Neuronal stem cell (in vitro differentiated cells): ENCODE measurements at regions not wholly inside any gene's neighbourhood (a gene's known extent, or its start where the extent isn't known, plus 50 kb on each side); places are given as distances from the start of the nearest gene placed in this dataset.

Experiments
- DNase-seq: peaks from one replicate; pipeline ENCODE4 v3.0.0-alpha.2; 2013; ENCODE audit warnings: low spot score
- H2AFZ ChIP-seq: one replicate; pipeline ENCODE4 v1.6.1; 2013; ENCODE audit warnings: mild to moderate bottlenecking, low read length, inconsistent platforms
- H2AK5ac ChIP-seq: 2 replicates; pipeline ENCODE4 v1.6.1; 2013; ENCODE audit warnings: low read depth, mild to moderate bottlenecking, inconsistent platforms, low read length, moderate library complexity, mixed read lengths
- H2BK120ac ChIP-seq: 2 replicates; pipeline ENCODE4 v1.6.1; 2013; ENCODE audit warnings: low read depth, mild to moderate bottlenecking, inconsistent platforms, low read length, moderate library complexity, mixed read lengths
- H2BK12ac ChIP-seq: one replicate; pipeline ENCODE4 v1.6.1; 2013; ENCODE audit warnings: low read length, inconsistent platforms
- H2BK15ac ChIP-seq: 2 replicates; pipeline ENCODE4 v1.6.1; 2013; ENCODE audit warnings: mild to moderate bottlenecking, low read length, inconsistent platforms, mixed read lengths
- H2BK5ac ChIP-seq: one replicate; pipeline ENCODE4 v1.6.1; 2013; ENCODE audit warnings: inconsistent platforms, mild to moderate bottlenecking, low read length, moderate library complexity
- H3K14ac ChIP-seq: one replicate; pipeline ENCODE4 v1.6.1; 2013; ENCODE audit warnings: low read length, inconsistent platforms
- H3K18ac ChIP-seq: 2 replicates; pipeline ENCODE4 v1.6.1; 2013; ENCODE audit warnings: low read length, inconsistent platforms
- H3K23ac ChIP-seq: 2 replicates; pipeline ENCODE4 v1.6.1; 2013; ENCODE audit warnings: low read depth, mild to moderate bottlenecking, mixed read lengths, low read length, inconsistent platforms; ENCODE audit not compliant: poor library complexity
- H3K27ac ChIP-seq: replicated peaks from 3 replicates; pipeline ENCODE4 v1.5.1; 2013; ENCODE audit warnings: low read length, inconsistent platforms
- H3K27me3 ChIP-seq, 3 experiments: 2 replicates each; pipeline ENCODE4 v1.6.1; 2013; ENCODE audit warnings: low read length in 3 of 3, mild to moderate bottlenecking in 2 of 3, inconsistent platforms in 1 of 3, low read depth in 1 of 3, mixed read lengths in 1 of 3, moderate library complexity in 1 of 3; ENCODE audit not compliant: control insufficient read depth in 3 of 3, insufficient read depth in 3 of 3
- H3K36me3 ChIP-seq, 2 donors: replicated peaks in 1 of 2; 2 replicates each; pipeline ENCODE4 v1.6.1; 2013; ENCODE audit warnings: low read length in 2 of 2; ENCODE audit not compliant: control insufficient read depth in 2 of 2, insufficient read depth in 2 of 2
- H3K4ac ChIP-seq: 2 replicates; pipeline ENCODE4 v1.6.1; 2013; ENCODE audit warnings: inconsistent platforms, mild to moderate bottlenecking, low read length, moderate library complexity
- H3K4me1 ChIP-seq, 2 donors: 1 replicate in 1 of 2; 2 replicates in 1 of 2; pipeline ENCODE4 v1.6.1; 2013; ENCODE audit warnings: low read length in 2 of 2, low read depth in 1 of 2; ENCODE audit not compliant: control insufficient read depth in 2 of 2, insufficient read depth in 1 of 2
- H3K4me2 ChIP-seq: one replicate; pipeline ENCODE4 v1.6.1; 2013; ENCODE audit warnings: mild to moderate bottlenecking, low read length, inconsistent platforms; ENCODE audit not compliant: insufficient read depth, poor library complexity, severe bottlenecking
- H3K4me3 ChIP-seq, 2 donors: 2 replicates each; pipeline ENCODE4 v1.5.1; 2013; ENCODE audit warnings: low read length in 2 of 2, mild to moderate bottlenecking in 2 of 2, inconsistent platforms in 1 of 2, moderate library complexity in 1 of 2
- H3K79me1 ChIP-seq: one replicate; pipeline ENCODE4 v1.6.1; 2013; ENCODE audit warnings: low read depth, mild to moderate bottlenecking, inconsistent platforms, low read length, moderate library complexity
- H3K9ac ChIP-seq: one replicate; pipeline ENCODE4 v1.6.1; 2013; ENCODE audit warnings: mild to moderate bottlenecking, low read depth, low read length, inconsistent platforms; ENCODE audit not compliant: poor library complexity
- H3K9me3 ChIP-seq, 2 donors: replicated peaks in 1 of 2; 2 replicates each; pipeline versions ENCODE3 to v1.6.1; 2013; ENCODE audit warnings: low read length in 2 of 2, mild to moderate bottlenecking in 2 of 2, inconsistent platforms in 1 of 2, low read depth in 1 of 2, mixed read lengths in 1 of 2, moderate library complexity in 1 of 2; ENCODE audit not compliant: control insufficient read depth in 2 of 2, insufficient read depth in 1 of 2
- H4K8ac ChIP-seq: one replicate; pipeline ENCODE4 v1.6.1; 2013; ENCODE audit warnings: low read depth, mild to moderate bottlenecking, inconsistent platforms, low read length, moderate library complexity
- H4K91ac ChIP-seq: one replicate; pipeline ENCODE4 v1.6.1; 2013; ENCODE audit warnings: low read length, low read depth, mild to moderate bottlenecking, inconsistent platforms; ENCODE audit not compliant: poor library complexity
- WGBS, 2 donors: extraction: QIAGEN DNeasy Blood & Tissue Kit; methylation state at CpG; one replicate each; pipeline ENCODE4 v1.1.7; 2013; ENCODE audit warnings: missing lambda C conversion rate in 2 of 2, mixed read lengths in 1 of 2; ENCODE audit not compliant: insufficient read length in 2 of 2, insufficient replicate concordance in 1 of 2; ENCODE audit errors: extremely low coverage in 2 of 2; 5-methylcytosine and 5-hydroxymethylcytosine counted together

DNA sequence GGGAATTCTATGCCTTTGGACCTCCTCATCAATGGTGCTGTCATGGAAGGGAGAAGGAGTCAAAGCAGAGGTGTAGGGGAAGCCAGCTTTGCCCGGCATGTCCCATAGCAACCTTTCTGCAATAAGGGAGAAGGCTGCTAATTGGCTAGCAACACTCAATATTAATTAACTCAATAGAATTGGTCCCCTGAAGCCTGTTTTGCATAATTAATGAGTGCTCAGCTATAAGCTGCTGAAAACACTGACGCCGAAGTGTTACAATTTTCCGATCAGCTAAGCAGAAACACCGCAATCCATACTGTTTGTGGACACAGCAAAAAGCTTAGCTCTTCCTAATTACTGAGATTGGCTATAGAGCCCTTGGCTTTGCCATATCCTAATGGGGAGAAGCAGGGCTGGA, 245.0 kb downstream of the CSNK2A3 start:
- Histone ChIP-seq H3K27me3 (no peaks in the 10 kb centered on the region), H2BK15ac (no peak overlapping the region), H4K8ac (no peak overlapping the region), H2BK120ac (no peak overlapping the region), H3K23ac (no peak overlapping the region), H3K4me3 (no peak overlapping the region), H4K91ac (no peak overlapping the region), H2AK5ac (no peak overlapping the region), H3K27ac (no peak overlapping the region), H2BK5ac (no peak overlapping the region), H3K18ac (no peak overlapping the region), H2AFZ (no peak overlapping the region), H3K14ac (no peak overlapping the region), H3K79me1 (no peaks in the 10 kb centered on the region), H2BK12ac (no peak overlapping the region), H3K36me3 (no peaks in the 10 kb centered on the region), H3K9me3 (no peaks in the 10 kb centered on the region), H3K4ac (no peak overlapping the region), H3K4me2 (no peak overlapping the region), H3K9ac (no peak overlapping the region), H3K4me1 (no peaks in the 10 kb centered on the region)
- WGBS, 2 donors = no CpG with 5 or more reads among the region's 5 CpGs
- DNase-seq = no peak

DNA sequence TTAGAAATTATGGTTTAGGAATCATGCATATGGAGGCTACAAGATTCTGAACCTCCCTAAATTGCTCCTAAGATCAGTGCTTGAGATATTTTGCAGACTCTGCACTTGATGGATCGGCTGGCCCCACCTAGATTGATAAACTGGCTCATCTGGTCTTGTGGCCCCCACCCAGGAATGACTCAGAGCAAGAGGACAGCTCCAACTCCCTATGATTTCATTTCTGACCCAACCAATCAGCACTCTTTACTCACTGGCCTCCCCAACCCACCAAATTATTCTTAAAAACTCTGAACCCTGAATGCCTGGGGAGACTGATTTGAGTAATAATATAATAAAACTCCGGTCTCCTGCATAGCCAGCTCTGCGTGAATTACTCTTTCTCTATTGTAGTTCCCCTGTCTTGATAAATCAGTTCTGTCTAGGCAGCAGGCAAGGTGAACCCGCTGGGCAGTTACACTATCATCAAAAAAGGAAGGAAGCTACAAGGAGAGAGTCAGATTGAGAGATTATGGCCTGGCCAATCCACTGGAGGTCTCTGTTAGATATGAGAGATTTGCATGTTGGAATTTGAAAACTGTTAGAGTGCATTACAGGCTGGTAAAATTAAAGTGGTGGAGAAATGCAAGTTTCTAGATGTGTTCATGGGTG, 245.8 kb downstream of the CSNK2A3 start:
- no peak overlapping the region for H2BK120ac ChIP-seq
- no peak overlapping the region for H4K91ac ChIP-seq
- WGBS, 2 donors = no CpG with 5 or more reads among the region's 4 CpGs
- H3K9ac ChIP-seq = no peak overlapping the region
- no peak overlapping the region for H2BK5ac ChIP-seq
- H3K18ac ChIP-seq = no peak overlapping the region
- H3K79me1 ChIP-seq = no peaks in the 10 kb centered on the region
- no peak overlapping the region for H3K14ac ChIP-seq
- H2AFZ ChIP-seq = no peak overlapping the region
- no peak for DNase-seq
- no peak overlapping the region for H3K4me2 ChIP-seq
- H3K36me3 ChIP-seq = no peaks in the 10 kb centered on the region
- H2BK15ac ChIP-seq = no peak overlapping the region
- no peak overlapping the region for H4K8ac ChIP-seq
- H3K27me3 ChIP-seq = no peaks in the 10 kb centered on the region
- no peak overlapping the region for H3K4me3 ChIP-seq
- H3K4ac ChIP-seq = no peak overlapping the region
- H3K4me1 ChIP-seq = no peaks in the 10 kb centered on the region
- no peaks in the 10 kb centered on the region for H3K9me3 ChIP-seq
- H2AK5ac ChIP-seq = no peak overlapping the region
- H3K23ac ChIP-seq = no peak overlapping the region
- no peak overlapping the region for H3K27ac ChIP-seq
- H2BK12ac ChIP-seq = no peak overlapping the region

DNA sequence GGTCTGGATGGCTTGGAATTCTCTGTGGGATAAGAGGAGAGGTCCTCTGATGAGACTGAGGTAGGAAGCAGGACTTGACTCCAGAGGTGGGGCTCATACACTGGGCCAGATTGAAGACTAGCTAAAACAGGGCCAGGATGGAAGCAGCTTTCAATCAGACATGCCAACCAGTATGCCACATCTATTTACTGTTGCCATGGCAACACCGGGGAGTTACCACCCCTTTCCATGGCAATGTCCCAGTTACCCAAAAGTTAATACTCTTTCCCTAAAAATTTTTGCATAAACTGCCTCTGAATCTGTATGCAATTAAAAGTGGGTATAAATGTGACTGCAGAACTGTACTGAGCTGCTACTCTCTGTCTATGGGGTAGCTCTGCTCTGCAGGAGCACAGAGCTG, 247.5 kb upstream of the ZBED5 start:
- Histone ChIP-seq H4K91ac (no peak overlapping the region), H3K23ac (no peak overlapping the region), H3K27me3 (no peaks in the 10 kb centered on the region), H3K4me2 (no peak overlapping the region), H2AFZ (no peak overlapping the region), H4K8ac (no peak overlapping the region), H3K4me1 (no peaks in the 10 kb centered on the region), H2AK5ac (no peak overlapping the region), H3K36me3 (no peaks in the 10 kb centered on the region), H3K27ac (no peak overlapping the region), H2BK12ac (no peak overlapping the region), H3K14ac (no peak overlapping the region), H2BK5ac (no peak overlapping the region), H2BK15ac (no peak overlapping the region), H2BK120ac (no peak overlapping the region), H3K9me3 (no peaks in the 10 kb centered on the region), H3K9ac (no peak overlapping the region), H3K4me3 (no peak overlapping the region), H3K79me1 (no peaks in the 10 kb centered on the region), H3K18ac (no peak overlapping the region), H3K4ac (no peak overlapping the region)
- peak; percentile 4 for DNase-seq
- WGBS, 2 donors = no CpG with 5 or more reads among the region's 1 CpG

DNA sequence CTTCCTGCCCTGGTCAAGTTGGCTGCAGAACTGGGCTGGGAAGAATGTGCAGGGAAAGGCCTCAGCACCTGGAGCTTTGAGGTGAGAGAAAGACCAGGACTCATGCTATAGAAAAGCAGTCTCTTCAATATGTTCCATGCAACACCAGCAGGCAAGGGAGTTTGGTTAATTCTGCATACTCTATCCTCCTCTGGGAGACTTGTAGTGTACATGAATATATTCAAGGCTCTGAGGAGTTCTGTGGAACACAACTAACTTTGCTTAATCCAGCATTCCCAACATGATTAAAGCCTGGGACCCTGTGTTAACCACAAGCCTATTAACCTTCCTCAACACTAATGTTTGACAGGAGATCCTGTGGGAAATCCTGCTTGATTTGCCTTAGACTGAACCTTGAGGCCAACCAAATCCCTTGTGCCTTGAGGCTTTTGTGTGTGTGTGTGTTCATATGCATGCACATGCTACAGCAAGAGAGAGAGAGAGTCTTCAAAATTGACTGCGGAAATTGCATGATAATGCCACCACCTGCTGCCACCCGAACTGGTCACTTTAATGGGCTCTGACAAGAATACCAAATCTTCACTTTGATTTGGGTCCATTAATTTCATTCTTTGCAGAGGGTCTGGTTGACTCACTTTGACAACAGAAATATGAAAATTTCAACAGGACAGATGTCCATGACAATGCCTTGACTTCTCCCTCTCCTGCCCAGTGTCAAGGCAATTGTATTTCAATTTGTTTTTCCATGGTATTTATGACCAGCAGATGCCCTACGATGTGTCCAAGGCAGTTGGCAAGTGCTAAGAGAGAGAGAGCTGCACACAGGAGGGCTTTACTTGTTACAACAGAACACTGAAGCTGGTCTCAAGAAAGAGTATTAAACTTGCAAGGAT, 238.2 kb upstream of the ZBED5 start:
- Histone ChIP-seq H3K23ac (no peak overlapping the region), H2BK120ac (no peak overlapping the region), H3K9me3 (peaks cover 0 to 5% of the 10 kb centered on the region in 2 donors), H2BK15ac (no peak overlapping the region), H3K4me3 (no peak overlapping the region), H3K4me1 (no peaks in the 10 kb centered on the region), H3K36me3 (no peaks in the 10 kb centered on the region), H4K91ac (no peak overlapping the region), H2AK5ac (no peak overlapping the region), H3K18ac (no peak overlapping the region), H2AFZ (no peak overlapping the region), H3K4ac (no peak overlapping the region), H3K9ac (no peak overlapping the region), H3K4me2 (no peak overlapping the region), H3K79me1 (no peaks in the 10 kb centered on the region), H2BK5ac (no peak overlapping the region), H3K14ac (no peak overlapping the region), H3K27me3 (no peaks in the 10 kb centered on the region), H2BK12ac (no peak overlapping the region), H4K8ac (no peak overlapping the region), H3K27ac (no peak overlapping the region)
- DNase-seq = no peak
- WGBS, 2 donors = no CpG with 5 or more reads among the region's 3 CpGs
